GM23338 (cell line): ENCODE measurements at regions not wholly inside any gene's neighbourhood (a gene's known extent, or its start where the extent isn't known, plus 50 kb on each side); places are given as distances from the start of the nearest gene placed in this dataset.

ENCODE experiments used
- ATAC-seq: fragments of 200-7000 bp; cut with Tn5 transposase; 3 replicates; pipeline ENCODE4 v1.9.1; 2020
- DNase-seq: peaks from one replicate; pipeline ENCODE4 v3.0.0-alpha.2; 2015; ENCODE audit warnings: low spot score
- H2AFZ ChIP-seq: fragments of 200-600 bp; sonication (generic); 2 replicates; pipeline ENCODE4 v1.8.0; 2016; ENCODE audit warnings: antibody characterized with exemption, mild to moderate bottlenecking, moderate library complexity
- H3F3A ChIP-seq: fragments of 200-600 bp; sonication (generic); replicated peaks from 2 replicates; pipeline ENCODE4 v1.8.0; 2017; ENCODE audit warnings: antibody characterized with exemption, mixed run types, low read depth
- H3K27ac ChIP-seq: fragments of 200-600 bp; sonication (generic); 2 replicates; pipeline ENCODE4 v1.6.1; 2016; ENCODE audit warnings: low read depth
- H3K27me3 ChIP-seq: fragments of 200-600 bp; sonication (generic); 2 replicates; pipeline ENCODE4 v1.8.0; 2016; ENCODE audit warnings: mild to moderate bottlenecking, mixed run types, moderate library complexity; ENCODE audit not compliant: insufficient read depth
- H3K36me3 ChIP-seq: fragments of 200-600 bp; sonication (generic); 2 replicates; pipeline ENCODE4 v1.8.0; 2016; ENCODE audit warnings: mild to moderate bottlenecking; ENCODE audit not compliant: insufficient read depth
- H3K4me1 ChIP-seq: fragments of 200-600 bp; sonication (generic); 2 replicates; pipeline ENCODE4 v1.8.0; 2016; ENCODE audit warnings: mild to moderate bottlenecking, moderate library complexity; ENCODE audit not compliant: insufficient read depth
- H3K4me2 ChIP-seq: fragments of 200-600 bp; sonication (generic); 2 replicates; pipeline ENCODE4 v1.7.1; 2017; ENCODE audit warnings: mixed run types
- H3K4me3 ChIP-seq: fragments of 200-600 bp; sonication (generic); 2 replicates; pipeline ENCODE4 v1.6.1; 2016; ENCODE audit warnings: mixed run types
- H3K79me2 ChIP-seq: fragments of 200-600 bp; sonication (generic); replicated peaks from 2 replicates; pipeline ENCODE4 v1.8.0; 2017; ENCODE audit warnings: mild to moderate bottlenecking; ENCODE audit not compliant: insufficient read depth
- H3K9me2 ChIP-seq: fragments of 200-600 bp; sonication (generic); 2 replicates; pipeline ENCODE4 v1.8.0; 2017; ENCODE audit not compliant: insufficient read depth
- H4K20me1 ChIP-seq: fragments of 200-600 bp; sonication (generic); replicated peaks from 2 replicates; pipeline ENCODE4 v1.8.0; 2017; ENCODE audit warnings: mild to moderate bottlenecking; ENCODE audit not compliant: insufficient read depth
- H3K27ac Mint-ChIP-seq: 2 replicates; pipeline ENCODE4 v1.8.0; 2020; ENCODE audit warnings: inconsistent platforms, mild to moderate bottlenecking, moderate library complexity, mixed read lengths
- H3K27me3 Mint-ChIP-seq: 3 replicates; pipeline ENCODE4 v1.8.0; 2022; ENCODE audit warnings: low read depth, mild to moderate bottlenecking, moderate library complexity, mixed read lengths, inconsistent platforms; ENCODE audit not compliant: insufficient read depth, poor library complexity
- H3K36me3 Mint-ChIP-seq: 3 replicates; pipeline ENCODE4 v1.8.0; 2021; ENCODE audit warnings: low read depth, mild to moderate bottlenecking, inconsistent platforms, moderate library complexity, mixed read lengths
- H3K4me1 Mint-ChIP-seq: 3 replicates; pipeline ENCODE4 v1.8.0; 2020; ENCODE audit warnings: mild to moderate bottlenecking, inconsistent platforms, mixed read lengths
- H3K4me3 Mint-ChIP-seq: 3 replicates; pipeline ENCODE4 v1.8.0; 2021; ENCODE audit warnings: moderate library complexity, mild to moderate bottlenecking, inconsistent platforms, mixed read lengths
- H3K9me3 Mint-ChIP-seq: 3 replicates; pipeline ENCODE4 v1.8.0; 2020; ENCODE audit warnings: moderate library complexity, mild to moderate bottlenecking, inconsistent platforms, mixed read lengths
- EZH2phosphoT487 ChIP-seq: fragments of 200-600 bp; sonication (generic); IDR thresholded peaks from one replicate; pipeline ENCODE4 v1.8.1; 2018; ENCODE audit warnings: antibody characterized with exemption; ENCODE audit not compliant: unreplicated experiment
- NANOG ChIP-seq: IDR thresholded peaks from 2 replicates; pipeline ENCODE4 v1.6.1; 2016; ENCODE audit warnings: antibody characterized with exemption, borderline replicate concordance
- STAT1 ChIP-seq: IDR thresholded peaks from one replicate; pipeline ENCODE4 v1.6.1; 2016; ENCODE audit warnings: antibody characterized with exemption; ENCODE audit not compliant: unreplicated experiment
- ZNF114 ChIP-seq: fragments of 250-450 bp; sonication (Bioruptor Pico); IDR thresholded peaks from 2 replicates; pipeline ENCODE4 v1.5.0; 2020; ENCODE audit warnings: mild to moderate bottlenecking, moderate library complexity
- ZNF462 ChIP-seq: fragments of 250-450 bp; sonication (Bioruptor Pico); IDR thresholded peaks from 2 replicates; pipeline ENCODE4 v1.5.0; 2020; ENCODE audit warnings: mild to moderate bottlenecking, moderate library complexity

GRCh38 chr1:106613068-106613467, 443.4 kb upstream of the PRMT6 start:
- Histone ChIP-seq H3K27me3 (no peaks in the 10 kb centered on the region), H3K4me3 (no peak overlapping the region)

More at GRCh38 chr1:106613068-106613467, 443.4 kb upstream of the PRMT6 start:
- Histone ChIP-seq H2AFZ (no peak overlapping the region), H4K20me1 (no peaks in the 10 kb centered on the region), H3K27ac (no peak overlapping the region), H3F3A (no peaks in the 10 kb centered on the region), H3K4me2 (no peak overlapping the region), H3K4me1 (no peaks in the 10 kb centered on the region), H3K9me2 (no peaks in the 10 kb centered on the region), H3K79me2 (no peaks in the 10 kb centered on the region), H3K36me3 (no peaks in the 10 kb centered on the region)
- no peaks in the 10 kb centered on the region for H3K36me3 Mint-ChIP-seq
- DNase-seq: no peak
- H3K27ac Mint-ChIP-seq: no peak overlapping the region
- no peaks in the 10 kb centered on the region for H3K27me3 Mint-ChIP-seq
- no peaks in the 10 kb centered on the region; the same call in 2 of the 3 replicates for H3K9me3 Mint-ChIP-seq
- no peak overlapping the region for H3K4me3 Mint-ChIP-seq
- no peaks in the 10 kb centered on the region for H3K4me1 Mint-ChIP-seq
- TF ChIP-seq STAT1: no peak
- no peak for TF ChIP-seq EZH2phosphoT487
- no peak for TF ChIP-seq ZNF114
- no peak for TF ChIP-seq ZNF462
- TF ChIP-seq NANOG: no peak
- no peak for ATAC-seq
